GM19395 (cell line): ENCODE measurements at regions not wholly inside any gene's neighbourhood (a gene's known extent, or its start where the extent isn't known, plus 50 kb on each side); places are given as distances from the start of the nearest gene placed in this dataset.
"Not testable (repeated sequence)": the region's sequence is repeated elsewhere in the genome, so short reads cannot be mapped to it uniquely, and the experiment has no call there.

Source experiments
- ATAC-seq: cut with Tn5 transposase; IDR thresholded peaks from one replicate; pipeline ENCODE4 v1.9.1; 2021; ENCODE audit warnings: mild to moderate bottlenecking, moderate library complexity; ENCODE audit not compliant: unreplicated experiment

DNA sequence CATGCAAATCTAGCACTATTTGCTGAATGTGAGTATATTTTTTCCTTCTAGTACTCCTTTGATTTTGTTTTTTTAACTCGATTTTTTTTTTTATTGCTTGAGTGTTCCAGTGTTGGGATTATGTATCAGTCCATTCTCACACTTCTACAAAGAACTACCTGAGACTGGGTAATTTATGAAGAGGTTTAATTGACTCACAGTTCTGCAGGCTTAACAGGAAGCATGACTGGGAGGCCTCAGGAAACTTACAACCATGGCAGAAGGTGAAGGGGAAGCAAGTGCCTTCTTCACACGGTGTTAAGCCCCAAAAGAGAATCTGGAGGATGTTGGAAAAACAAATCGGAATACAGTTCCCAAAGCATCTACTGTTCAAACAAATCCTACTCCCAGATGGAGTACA is 69.1 kb downstream of the ZNF518B start:
- not testable (repeated sequence) for ATAC-seq

DNA sequence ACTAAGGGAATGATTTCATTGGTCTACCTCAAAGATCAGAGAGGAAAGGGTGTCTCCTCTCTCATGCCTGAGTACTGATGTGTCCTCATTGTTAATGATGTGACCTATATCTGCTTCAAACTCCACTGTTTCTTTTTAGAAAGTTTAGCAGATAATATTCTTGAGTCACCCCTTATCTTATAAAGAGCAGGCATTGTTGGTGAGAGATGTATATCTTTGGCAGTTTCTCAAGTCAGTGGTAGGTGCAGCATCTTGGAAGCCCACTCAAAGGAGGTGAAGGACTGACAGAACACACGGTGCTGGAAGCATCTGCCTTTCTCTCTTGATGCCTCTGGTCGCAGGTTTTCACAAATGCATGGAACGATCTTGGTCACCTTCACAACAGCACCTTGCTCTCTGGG is 71.2 kb downstream of the ZNF518B start:
- ATAC-seq: no peak

DNA sequence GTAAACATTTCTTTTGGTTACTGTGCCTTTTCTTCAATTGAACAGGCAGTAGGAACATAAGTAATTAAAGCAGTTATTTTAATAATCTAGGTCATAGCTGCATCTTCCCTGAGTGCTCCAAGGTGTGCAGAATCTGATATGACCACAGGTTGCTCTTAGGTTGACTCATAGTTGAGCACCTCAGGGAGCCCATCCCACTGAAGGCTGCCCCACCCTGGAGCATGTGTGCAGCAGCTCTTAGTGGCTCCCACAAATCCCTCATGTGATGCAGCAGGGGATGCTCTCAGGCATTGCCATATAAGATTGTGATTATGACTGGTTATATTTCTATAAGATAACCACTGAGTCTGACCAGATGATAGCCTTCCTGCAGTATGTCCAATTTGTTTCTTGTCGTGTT is 72.3 kb downstream of the ZNF518B start:
- ATAC-seq: no peak

DNA sequence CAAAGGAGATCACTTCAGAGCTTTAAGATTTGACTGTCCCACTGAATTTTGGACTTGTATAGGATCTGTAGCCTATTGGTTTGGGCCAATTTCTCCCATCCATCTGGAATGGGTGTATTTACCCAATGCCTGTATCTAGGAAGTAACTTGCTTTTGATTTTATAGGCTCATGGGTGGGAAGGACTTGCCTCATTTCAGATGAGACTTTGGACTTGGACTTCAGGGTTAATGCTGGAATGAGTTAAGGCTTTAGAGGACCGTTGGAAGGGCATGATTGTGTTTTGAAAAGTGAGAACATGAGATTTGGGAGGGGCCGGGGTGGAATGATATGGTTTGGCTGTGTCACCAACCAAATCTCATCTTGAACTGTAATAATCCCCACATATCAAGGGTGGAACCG is 73.8 kb downstream of the ZNF518B start:
- ATAC-seq: no peak

DNA sequence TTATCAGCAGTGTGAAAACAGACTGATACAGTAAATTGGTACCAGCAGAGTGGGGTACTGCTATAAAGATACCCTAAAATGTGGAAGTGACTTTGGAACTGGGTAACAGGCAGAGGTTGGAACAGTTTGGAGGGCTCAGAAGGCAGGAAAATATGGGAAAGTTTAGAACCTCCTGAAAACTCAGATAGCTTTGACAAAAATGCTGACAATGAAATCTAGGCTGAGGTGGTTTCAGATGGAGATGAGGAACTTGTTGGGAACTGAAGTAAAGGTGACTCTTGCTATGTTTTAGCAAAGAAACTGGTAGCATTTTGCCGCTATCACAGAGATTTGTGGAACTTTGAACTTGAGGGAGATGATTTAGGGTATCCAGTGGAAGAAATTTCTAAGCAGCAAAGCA is 75.1 kb downstream of the ZNF518B start:
- ATAC-seq: not testable (repeated sequence)

DNA sequence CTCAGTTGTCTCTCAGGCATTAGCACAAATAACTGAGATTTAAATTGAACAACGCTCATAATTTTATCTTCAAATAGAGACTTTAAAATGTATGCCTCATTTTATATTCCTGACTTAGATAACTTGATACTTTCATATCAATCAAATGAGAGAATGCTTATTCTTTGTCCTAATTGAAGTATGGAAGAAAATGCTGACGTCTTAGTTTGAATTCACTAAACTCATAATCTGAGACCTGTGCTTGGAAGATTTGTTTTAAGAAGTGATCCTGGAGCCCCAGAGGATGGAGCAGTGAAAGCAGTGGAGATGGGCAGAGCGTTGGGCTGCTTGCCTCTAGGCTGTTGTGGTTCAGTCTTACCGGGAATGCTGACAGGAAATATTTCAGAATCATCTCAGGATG is 76.1 kb downstream of the ZNF518B start:
- ATAC-seq: no peak

DNA sequence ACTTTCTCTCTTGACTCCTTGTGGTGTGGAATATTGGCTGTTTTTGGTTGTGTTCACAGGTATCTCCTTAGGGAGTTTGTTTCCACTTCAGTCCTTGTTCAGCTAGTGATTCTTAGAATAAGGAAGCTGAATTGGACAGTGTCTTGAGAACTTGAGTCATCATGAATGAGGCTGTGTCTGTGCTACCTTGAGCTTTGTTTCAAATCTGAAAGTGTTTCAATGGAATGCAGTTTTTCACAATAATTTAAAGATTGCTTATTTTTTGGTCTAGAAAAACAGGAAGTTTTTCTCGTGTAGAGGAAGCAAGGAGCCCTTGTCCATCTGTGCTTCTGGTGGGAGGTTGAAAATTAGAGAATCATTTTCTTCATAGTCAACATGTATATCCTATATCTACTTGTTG is 76.5 kb downstream of the ZNF518B start:
- no peak for ATAC-seq

DNA sequence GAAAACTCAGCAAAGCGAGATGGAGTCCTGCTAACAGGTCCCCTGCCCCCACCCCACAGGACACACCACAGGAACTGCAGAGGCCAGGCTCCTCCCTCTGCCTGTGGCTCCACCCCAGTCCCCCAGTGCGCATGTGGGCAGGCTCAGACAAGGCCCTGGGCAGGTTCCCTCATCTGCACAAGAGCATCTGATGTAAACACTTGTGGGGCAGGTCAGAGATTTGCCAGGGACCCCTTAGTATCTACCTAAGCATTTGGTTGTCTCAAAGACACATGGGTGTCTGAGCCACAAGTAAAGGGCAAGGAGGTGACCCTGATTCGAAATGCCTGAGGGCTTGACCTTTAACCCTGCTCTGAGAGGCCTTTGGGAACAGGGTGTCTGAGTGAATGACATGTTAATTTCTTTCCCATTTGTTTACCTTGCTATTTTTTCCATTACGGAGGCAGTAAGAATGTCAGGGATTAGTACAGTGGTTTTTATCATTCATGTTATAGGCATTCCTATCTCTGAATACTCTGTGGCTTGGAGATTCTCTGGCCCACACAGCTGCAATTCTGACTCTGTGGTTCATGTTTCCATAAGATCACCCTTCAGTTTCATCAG is 85.3 kb downstream of the ZNF518B start:
- ATAC-seq: no peak

DNA sequence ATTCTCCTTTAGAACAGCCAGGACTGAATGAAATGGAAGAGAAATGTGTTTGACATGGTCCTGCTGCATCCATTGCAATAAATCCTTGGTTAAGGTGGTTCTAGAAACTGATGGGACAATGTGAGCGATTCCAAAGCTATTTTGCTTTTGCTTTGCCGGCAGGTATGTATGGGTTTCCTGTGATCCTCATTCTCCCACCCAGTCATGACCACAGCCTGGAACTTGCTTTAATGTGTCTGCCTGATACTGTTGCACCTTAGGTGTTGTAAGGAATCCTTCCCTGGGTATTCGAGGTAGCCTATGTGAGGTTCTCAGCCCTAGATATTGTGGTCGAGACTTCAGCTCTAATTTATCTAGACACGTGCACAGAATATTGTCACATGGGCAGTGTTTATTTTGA is 86.1 kb downstream of the ZNF518B start:
- ATAC-seq: no peak

DNA sequence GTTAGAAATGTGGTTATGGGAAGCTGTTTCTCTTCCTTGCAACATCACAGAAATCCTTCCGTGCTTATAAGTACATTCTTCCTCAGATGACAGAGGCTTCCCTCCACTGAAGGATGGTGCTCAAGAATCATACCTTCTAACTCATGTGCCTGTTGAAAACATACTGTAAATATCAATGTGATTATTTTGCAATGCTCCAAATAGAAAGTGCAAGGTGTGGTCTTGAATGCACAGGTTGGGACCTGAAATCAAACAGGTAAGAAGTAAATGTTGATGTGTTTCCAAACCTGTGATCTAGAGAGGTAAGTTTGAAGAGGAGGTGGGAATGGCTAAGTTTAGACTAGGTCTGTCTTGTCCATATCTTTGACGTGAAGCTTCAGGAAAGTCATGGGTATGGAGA is 87.7 kb downstream of the ZNF518B start:
- ATAC-seq: no peak

DNA sequence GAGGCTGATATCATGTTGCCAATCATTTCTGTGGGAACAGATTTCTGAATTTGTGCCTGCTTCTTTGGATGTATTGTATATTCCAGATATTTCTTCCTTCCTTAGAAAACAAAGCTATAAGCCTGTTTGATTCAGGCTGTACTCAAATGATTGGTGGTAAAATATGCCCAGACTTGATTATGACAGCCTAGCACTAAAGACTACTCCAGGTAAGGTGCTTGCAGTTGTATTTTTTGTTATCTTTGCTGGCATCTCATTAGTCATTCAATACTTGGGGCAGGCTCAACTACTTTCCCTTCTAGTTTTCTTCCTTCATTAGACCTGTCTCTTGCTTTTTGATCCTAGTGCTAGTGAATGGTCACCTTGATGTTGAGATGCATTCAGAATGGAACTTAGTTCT is 90.6 kb downstream of the ZNF518B start:
- ATAC-seq: no peak

DNA sequence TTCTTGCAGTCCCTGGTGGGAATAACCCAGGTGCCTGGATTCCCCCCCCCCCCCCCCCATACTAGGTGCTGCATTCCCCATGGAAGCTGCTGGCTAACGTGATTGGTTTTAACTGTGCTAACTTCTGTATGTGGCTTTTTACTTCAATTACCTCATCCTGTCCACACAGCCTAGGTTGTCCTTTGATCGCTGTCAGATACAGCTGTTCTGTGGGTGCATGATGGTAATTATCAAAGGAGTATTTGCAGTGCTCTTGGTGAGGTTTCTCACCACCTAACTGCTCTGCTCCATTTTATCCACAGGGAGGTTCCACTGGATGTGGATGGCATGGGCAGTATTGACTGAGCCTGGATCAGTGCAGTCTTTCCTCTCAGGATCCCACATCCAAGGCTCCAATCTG is 93.0 kb downstream of the ZNF518B start:
- ATAC-seq: no peak

DNA sequence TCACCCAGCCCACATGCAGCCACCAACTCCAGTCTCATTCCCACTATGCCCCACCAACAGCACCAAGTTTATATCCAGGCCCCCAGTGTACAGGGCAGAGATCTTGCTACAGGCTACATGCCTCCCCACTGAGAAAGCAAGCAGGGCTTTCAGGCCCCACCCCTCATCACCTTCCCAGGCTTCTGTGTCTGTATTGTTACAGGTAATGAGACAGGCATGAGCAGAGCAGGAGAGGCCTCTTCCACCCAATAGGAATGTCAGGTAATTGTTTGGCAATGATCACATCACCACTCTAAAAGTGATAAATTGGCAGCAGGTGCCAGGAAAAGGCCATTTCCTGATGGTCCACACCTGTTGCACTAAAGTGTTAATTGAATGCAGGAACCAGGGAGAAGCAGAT is 102.5 kb downstream of the ZNF518B start:
- ATAC-seq: no peak

DNA sequence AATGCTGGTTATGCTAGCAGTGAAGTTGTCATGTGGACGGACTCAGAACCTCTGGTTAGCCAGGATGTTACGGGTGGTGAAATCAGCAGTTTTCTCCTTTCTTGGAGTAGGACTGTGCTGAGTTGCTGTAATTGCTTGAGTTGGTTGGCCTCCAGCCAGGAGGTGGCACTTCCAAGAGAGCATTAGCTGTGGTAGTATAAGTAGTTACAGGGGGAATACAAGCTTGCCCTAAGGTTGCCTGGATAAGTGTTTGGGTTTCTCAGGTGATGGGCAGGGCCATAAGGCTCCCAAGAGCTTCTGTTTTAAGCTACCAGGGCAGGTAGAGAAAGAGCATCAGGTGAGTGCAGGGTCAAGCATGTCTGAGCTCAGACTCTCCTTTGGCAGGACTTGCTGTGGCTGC is 103.0 kb downstream of the ZNF518B start:
- no peak for ATAC-seq

DNA sequence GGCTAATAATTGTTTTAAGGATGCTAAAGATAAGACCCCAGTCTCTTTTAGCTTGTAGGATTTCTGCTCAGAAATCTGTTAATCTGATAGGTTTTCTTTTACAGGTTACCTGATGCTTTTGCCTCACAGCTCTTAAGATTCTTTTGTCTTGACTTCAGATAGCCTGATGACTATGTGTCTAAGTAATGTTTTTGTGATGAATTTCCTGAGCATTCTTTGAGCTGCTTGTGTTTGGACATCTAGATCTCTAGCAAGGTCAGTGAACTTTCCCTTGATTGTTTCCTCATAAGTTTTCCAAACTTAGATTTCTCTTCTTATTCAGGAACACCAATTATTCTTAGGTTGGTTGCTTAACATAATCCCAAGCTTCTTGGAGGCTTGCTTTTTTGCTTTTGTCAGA is 104.1 kb downstream of the ZNF518B start:
- no peak for ATAC-seq

DNA sequence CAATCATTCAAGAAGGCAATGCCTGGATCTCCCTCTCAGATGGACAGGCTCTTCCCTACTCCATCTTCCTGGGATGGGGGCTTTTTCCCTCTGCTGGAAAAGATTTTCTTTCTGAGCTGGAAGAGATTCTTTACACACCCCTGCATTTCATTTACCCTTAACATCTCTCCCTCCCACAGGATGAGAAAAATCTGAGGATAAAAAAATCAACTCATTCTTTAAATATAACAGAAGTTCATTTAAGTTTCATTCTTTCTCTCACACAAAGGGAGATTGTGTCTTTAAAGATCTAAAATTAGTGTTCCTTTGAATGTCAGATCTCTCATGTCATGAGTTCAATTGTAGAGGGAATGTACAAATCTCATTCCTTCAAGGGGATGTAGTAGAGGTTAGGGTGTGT is 109.0 kb downstream of the ZNF518B start:
- ATAC-seq: no peak

DNA sequence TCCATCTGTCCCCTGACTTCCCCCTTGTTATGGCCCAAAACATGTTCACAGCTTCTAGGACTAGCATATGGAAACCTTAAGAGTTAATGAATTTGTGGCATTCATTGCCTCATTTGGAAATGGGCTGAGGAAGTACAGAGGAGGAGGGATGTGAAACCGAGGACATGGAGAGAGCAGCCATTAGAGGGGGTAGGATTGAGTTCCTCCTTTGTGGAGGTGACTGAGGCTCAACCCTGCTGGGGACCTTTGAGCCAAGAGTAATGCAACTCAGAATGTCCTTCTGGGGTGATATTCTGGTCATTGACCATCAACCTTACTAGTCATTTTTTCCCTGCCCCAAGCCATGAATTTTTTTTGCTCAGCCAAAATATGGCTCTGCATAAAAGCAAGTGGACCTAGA is 109.4 kb downstream of the ZNF518B start:
- ATAC-seq: no peak

DNA sequence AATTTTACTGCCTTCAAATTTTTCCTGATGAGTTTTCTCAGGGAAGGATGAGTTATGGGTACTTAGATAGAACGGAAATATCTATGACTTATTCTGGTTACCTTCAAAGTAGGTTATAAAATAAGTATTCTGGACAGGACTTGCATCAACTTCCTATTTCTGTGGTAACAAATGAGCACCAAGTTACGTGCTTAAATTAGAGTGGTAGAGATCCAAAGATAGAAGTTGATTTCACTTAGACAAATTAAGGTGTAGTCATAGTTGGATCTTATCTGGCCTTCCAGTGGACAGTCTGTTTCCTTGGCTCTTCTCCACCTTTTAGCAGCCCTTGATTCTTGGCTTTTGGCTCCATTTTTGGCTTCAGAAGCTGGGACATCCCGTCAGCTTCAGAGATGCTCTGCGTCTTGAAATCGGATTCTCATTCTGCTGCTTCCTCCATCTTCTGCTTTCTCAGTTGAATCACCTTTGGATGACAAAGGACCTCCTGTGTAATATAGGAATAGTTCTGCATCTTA is 109.9 kb downstream of the ZNF518B start:
- no peak for ATAC-seq

DNA sequence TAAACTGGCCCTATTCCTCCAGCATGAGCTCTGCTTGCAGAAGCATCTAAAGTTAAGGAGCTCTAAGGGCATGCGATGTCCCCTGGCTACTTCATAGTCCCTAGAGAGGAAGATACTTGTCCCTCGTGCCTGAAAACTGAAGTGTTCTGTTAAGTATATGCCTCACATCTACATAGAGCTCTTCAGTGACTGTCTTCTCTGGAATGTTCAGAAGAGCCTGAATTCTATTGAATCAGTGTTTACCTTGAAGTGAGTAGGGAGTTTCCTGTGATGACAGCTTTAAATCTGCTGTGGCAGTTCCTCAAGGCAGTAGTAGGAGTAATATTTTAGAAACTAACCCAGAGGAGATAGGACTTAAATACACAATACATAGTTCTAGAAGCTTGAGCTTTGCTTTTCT is 111.2 kb downstream of the ZNF518B start:
- ATAC-seq: no peak

DNA sequence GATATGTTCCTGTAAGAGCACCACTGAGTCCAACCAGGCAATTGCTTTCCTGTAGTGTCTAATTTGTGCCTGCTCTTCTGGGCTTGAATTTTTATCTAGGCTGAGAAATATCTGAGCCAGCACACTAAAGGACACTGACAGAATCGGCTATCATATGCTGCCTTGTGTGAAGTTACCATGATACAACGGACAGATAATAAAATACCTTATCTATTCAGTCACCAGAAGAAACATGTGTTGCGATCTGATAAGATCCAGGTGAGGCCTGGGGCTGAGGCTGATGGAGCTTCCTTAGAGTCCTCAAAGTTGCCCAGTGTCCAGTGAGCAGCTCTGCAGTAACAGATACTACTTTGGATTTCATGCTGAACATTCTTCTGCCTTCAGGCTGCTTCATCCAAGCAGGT is 111.8 kb downstream of the ZNF518B start:
- ATAC-seq: no peak

DNA sequence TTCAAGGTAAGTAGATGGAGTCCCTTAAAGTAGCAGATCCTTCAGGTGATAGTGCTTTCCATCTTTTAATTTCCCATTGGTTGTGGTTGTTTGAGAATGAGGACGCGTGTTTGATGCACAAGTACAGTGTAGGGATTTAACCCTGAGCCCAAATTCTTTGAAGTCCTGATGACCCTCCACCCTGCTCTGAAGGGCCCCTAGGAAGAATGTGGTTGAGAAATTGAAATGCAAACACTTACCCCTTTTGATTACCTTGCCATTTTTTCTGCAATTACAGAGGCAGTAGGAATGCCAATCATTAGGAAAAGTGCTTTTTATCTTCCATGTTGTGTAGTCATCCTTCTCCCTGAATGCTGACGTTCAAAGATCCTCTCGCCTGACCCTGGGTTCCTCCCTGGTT is 112.4 kb downstream of the ZNF518B start:
- ATAC-seq: no peak

DNA sequence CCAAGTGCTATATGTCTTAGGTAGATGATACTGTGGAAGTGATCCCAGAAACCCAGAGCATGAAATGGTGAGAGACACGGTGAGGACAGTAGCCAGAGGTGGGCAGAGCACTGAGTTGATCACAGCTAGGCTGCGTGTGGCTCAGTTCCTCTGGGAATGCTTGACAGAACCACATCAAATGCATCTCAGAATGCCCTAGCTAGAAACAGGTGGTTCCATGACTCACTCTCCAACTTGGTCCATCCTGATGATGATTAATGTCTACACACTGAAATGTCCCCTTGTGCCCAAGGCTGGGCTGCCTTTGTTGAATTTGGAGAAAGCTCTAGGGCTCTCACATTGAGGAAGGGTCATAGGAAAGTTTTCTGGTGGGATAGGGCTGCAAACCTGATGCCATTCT is 113.6 kb downstream of the ZNF518B start:
- ATAC-seq: no peak

DNA sequence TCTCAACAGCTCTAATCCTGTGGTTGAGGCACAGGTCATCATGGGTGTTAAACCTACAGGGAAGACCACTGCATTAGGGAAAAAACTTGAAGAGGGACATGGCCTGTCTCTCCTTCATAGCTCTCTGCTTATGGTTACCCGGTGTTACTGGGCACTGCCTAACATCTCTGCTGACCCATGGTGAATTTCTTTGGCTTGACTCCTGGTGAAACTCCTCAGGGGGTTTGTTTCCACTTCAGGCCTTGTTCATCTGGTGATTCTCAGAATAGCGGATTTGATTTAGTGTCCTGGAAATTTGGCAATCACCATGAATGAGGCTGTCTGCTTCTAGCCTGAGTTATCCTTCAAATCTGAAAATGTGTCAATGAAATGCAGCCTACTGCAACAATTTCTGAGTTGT is 114.4 kb downstream of the ZNF518B start:
- no peak for ATAC-seq
